ENCODE measurements at regions not wholly inside any gene's neighbourhood (a gene's known extent, or its start where the extent isn't known, plus 50 kb on each side); places are given as distances from the start of the nearest gene placed in this dataset.
"Not testable (repeated sequence)": the region's sequence is repeated elsewhere in the genome, so short reads cannot be mapped to it uniquely, and the experiment has no call there.

DNA sequence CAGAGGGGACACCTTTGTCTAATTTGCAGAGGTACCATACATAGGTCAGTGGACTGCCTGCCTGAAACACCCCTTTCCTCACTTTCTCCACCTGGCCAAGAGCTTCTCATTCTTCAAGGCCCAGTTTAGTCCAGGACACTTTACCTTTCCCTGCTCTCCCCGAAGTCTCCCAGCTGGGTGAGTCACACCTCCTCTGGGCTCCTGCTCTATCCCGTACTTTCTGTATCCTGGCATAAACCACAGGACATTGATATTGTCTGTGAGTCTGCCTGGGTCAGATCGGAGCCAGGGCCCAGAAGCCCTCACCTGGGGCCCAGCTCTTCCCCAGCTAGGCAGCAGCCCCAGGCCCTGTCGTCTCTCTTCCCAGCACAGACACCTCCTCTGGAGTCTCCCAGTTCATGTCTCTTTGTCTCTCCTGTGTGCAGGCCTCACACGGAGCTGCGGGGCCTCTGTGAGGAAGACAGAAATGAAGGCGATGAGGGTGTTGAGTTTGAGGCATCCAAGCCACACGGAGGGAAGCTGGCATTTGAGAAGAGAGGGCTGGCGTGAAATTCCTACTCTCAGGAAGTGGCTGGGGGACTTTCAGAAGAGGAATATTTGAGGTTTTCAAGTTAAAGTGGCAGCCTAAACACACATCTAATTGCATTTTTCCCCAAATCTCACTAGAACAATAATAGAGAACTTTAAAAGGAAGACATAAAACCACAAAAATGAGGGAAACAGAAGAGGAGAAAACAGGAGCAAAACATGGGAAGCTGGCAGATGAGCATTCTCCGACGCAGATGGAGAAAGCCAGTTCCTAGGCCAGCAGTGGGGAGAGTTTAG is 79.6 kb upstream of the LAPTM4A start:
- no peak for DNase-seq (ENCODE audit: low spot score)

DNA sequence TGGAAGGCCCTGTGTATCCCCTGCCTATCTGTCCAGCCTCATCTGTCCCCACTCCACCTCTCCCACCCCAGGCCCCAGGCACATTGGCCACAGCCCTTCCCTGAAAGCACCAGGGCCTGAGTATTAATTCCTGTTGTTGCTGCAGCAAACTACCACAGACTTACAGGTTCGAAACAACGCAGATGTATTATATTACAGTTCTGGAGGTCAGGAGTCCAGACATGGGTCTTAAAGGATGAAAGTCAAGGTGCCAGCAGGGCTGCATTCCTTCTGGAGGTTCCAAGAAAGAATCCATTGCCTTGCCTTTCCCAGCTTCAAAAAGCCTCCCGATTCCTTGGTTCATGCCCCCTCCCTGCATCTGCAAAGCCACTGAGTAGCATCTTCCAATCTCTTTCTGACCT is 78.7 kb upstream of the LAPTM4A start:
- DNase-seq (ENCODE audit: low spot score), result no peak

DNA sequence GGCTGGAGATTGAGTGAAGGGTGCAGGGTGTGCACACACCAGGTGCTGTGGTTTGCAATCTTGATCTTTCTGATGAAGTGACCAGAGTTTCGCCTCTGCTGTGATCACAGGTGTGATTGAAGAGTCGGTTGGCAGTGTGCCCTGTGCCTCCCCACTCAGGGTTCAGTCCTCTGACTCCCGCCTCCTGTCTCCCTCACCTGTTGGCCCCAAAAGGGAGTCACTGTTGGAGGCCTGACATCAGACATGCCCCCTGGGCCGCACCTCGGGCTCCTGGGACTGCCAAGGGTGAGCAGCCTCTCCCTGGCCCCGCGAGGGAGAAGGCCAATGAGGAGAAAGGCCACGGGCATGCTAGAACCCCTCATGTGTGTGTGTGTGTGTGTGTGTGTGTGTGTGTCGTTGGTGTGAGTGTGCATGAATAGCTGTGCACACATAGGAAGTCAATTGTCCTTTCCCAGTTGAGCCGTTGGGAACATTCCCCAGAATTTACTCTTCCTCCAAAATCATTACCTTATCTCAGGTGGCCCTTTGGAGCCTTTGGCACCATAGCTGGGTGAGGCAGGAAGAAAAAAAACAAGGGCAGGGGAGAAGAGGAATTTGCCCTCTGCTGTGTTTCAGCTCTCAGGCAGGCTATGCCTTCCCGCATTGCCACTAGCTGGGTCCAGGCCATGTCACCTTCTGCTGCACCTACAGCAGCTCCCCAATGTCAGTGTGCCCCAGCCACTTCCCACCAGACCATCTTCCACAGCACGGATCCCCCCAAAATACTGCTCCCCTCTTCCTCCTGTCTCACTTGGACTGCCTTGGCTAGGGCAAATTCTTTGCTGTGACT is 78.1 kb upstream of the LAPTM4A start:
- no peak for DNase-seq (ENCODE audit: low spot score)

- DNase-seq (ENCODE audit: low spot score), result no peak
Observed at GRCh38 chr2:20128506-20129330, 77.3 kb upstream of the LAPTM4A start.

DNA sequence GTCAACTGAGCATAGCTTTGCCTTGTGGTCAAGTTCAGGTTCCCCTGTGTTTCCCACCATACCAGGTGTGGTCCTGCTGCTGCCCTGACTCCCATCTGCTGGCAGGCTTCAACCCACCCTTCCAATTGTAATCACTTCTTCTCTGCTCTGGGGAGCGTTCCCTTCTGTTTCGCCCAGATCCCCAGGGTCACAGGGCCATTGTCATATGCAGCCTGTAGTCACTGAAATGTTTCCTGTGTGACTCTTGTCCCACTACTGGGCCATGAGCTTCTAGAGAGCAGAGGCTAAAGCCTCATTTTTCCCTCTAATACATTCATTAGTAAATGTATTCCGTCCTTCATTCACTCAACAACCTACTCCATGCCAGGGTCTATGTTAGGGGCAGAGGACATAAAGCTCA is 75.0 kb upstream of the LAPTM4A start:
- DNase-seq (ENCODE audit: low spot score), result no peak

DNA sequence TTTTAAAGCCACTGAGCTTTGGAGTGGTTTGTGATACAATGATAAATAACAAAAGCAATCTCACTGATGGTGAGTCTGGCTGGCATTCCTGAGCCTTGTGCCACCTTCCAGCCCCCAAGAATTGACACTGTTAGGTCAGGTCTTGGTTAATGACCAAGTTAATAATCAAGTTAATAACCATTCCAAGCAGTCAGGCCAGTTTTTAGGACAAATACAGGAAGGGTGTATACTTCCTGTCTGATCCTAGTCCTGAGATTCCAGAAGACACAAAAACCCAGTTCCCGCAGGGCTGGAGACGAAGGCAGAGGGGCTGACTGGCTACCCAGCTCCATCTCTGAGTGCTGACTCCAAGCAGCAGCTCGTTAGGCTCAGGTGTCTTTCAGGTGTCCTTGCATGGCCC is 74.6 kb upstream of the LAPTM4A start:
- DNase-seq (ENCODE audit: low spot score), result no peak

GRCh38 chr2:20125616-20126015 is 74.2 kb upstream of the LAPTM4A start:
- no peak for DNase-seq (ENCODE audit: low spot score)

DNA sequence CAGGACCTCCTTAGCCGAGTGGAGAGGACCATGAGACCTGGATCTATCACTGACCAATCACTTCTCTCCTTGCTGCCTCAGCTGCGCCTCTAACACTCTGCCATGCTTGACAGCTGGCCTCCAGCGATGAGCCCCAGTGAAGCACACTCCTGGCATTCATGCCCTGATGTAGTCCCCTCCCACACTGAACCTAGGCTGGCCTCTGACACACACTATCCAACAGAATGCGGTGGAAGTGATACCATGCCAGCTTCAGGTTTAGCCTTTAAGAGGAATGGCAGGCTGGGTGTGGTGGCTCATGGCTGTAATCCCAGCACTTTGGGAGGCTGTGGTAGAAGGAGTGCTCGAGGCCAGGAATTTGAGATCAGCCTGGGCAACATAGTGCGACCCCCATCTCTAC is 73.7 kb upstream of the LAPTM4A start:
- DNase-seq (ENCODE audit: low spot score), result no peak

DNA sequence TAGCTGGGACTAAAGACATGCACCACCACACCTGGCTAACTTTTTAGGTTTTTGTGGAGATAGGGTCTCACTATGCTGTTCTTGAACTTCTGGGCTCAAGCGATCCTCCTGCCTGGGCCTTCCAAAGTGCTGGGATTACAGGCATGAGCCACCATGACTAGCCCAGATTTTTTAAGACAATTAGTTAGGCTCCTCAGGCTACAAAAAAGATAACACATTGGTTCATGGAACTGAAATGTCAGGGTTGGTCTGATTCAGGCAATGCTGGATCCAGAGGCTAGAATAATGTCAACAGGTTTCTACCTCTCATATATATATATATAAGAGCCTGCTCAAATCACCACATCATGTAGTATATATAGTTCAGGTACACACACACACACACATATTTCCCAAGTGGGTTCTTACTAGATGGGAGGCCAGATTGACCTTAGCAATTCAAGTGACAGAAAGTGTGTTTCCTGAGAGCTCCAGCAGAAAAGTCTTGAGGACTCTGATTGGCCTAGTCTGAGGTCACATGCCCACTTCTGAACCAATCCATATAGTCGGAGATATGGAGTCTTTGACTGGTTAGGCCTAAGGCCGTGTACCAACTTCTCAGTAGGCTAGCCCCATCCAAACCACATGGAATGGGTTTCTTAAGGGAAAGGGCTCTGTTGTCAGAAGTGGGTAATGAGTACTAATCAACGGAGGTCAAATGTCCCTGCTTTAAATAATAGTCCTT is 72.6 kb upstream of the LAPTM4A start:
- no peak for DNase-seq (ENCODE audit: low spot score)

DNA sequence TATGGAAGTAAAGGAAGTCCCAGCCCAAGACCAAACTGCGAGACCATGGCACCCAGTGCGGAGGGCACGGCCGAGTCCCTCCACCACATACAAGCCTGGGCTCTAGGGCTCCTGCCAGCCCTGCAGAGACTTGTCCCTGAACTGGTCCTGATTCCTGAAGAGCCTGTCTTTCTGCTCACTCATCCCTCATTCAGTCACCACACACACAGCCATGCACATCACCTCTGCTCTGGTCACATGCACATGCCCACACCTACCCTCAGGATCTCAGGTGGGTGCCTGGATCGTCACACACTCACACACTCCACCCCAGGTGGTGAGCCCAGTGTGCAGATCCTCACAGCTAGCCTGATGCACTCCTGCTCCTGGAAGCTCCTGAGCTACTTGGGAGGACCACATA is 71.4 kb upstream of the LAPTM4A start:
- DNase-seq (ENCODE audit: low spot score), result no peak

DNA sequence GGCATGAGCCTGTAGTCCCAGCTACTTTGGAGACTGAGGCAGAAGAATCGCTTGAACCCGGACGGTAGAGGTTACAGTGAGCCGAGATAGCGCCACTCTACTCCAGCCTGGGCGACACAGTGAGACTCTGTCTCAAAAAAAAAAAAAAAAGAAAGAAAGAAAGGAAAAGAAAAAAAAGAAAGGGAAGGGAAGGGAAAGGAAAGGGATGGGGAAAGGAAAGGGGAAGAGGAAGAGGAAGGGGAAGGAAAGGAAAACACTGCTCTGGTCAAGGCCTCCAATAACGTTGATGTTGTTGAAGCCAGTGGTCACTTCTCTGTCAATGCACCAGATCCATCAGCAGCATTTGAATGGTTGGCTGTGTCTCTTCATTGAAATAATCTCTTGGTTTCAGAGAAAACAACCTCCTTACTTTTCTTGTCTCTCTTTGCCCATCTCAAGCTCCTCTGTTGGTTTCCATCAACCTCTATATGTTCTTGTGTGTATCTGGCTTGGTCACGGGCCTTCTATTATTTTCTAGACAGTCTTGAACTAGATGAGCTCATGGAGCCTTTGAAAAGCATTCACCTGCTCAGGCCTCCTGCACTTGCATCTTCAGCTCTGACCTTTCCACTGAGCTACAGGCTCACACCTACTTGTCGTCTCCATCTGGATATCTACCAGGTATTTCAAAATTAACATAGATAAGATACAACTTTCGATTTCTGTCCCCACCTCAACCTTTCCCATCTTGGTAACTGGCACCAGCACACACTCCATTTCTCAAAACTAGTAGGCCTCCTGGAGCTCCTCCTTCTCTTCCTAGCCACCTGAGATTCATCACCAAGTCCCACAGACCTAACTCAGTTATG is 69.4 kb upstream of the LAPTM4A start:
- no peak for DNase-seq (ENCODE audit: low spot score)

DNA sequence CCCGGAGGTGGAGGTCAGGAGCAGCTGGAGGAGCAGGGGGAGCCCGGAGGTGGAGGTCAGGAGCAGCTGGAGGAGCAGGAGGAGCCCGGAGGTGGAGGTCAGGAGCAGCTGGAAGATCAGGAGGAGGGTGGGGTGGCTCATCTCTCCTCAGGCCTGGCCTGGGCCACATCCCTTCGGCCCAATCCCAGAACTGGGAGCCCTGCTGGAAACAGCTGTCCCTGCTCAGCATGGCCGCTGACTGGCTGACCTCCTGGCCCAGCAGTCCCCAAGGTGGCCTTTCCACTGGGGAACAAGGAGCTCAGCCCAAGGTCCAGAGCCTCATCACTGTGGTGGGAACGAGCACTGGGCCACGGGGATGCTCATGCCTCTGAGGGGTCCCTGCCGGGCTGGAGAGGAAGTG is 66.6 kb upstream of the LAPTM4A start:
- no peak for DNase-seq (ENCODE audit: low spot score)

DNA sequence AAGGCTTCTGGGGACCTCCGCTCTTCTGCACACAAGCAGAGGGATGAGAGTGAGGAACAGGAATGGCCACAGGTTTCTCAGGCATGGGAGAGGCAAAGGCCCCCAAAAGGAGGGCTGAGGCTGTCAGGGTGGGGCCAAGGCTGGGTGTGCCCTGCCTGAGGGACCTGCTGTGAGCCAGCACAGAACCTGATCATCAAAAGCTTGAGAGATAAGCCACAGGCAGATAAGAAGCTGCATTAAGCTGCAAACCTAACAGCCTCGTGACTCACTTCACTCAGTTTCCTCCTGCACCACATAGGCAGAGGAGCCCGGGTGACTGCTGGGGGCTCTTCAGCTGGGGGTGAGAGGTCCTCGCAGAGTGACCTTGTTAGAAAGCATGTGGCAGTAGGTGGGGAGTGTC is 64.5 kb upstream of the LAPTM4A start:
- no peak for DNase-seq (ENCODE audit: low spot score)

DNA sequence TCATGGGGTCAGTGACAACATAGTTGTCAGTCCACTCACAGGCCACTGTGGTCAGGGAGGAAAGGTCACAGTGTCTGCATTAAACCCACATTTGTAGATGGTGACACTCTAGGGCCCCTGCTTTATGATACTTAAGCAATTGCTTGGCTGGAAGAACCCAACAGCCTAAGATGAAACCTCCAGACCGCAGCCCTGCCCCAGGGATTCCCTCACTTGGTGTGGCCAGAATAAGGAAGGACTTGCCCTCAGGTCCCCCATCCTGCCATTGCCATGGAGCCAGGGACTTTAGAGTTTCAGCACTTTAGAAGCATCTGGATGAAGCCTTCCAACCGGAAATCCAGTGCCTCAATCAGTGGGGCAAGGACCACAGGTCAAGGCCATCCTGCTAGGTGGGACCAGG is 63.9 kb upstream of the LAPTM4A start:
- no peak for DNase-seq (ENCODE audit: low spot score)

DNA sequence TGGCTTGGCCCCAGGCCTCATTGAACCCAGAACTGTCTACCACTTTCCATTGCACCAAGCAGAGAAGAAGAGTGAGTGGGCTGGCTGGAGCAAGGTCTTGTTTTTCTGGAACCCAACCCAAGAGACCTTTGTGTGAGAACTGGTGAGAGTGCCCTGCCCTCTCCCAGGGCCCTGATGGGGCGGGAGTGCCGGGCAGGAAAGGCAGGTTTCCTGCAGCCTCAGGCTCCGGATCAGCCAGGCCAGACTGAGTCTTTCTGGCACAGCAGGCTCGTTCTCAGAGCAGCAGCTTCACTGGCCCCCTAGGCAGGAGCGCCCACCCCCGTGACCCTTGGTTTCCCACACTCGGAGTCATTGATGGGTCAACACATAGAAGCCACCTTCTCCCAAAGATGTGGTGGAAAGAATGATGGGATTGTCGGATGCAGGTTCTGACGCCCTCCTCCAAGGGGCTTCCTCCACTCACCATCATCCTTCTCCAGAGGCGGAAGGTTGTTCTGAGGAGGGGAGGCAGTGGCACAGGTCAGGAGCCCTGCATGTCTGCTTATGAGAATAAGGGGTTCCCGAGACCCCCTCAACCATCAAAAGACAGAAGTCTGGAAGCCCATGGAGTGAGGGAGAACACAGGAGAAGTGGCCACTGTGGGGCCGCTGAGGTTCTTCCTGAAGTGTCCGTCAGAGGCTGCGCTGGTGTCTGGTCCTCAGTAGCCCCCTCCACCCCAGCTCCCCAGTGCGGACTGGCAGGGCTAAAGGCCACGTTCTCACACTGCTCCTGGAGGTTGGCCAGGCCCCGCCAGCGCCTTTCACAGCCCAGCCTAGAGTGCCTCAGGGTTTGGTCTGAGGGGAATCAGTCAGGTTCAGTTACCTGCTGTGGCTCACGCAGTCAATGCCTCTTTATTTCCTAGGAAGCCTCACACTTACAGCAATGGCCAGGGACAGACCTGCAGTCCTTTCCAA is 62.8 kb upstream of the LAPTM4A start:
- no peak for DNase-seq (ENCODE audit: low spot score)

DNA sequence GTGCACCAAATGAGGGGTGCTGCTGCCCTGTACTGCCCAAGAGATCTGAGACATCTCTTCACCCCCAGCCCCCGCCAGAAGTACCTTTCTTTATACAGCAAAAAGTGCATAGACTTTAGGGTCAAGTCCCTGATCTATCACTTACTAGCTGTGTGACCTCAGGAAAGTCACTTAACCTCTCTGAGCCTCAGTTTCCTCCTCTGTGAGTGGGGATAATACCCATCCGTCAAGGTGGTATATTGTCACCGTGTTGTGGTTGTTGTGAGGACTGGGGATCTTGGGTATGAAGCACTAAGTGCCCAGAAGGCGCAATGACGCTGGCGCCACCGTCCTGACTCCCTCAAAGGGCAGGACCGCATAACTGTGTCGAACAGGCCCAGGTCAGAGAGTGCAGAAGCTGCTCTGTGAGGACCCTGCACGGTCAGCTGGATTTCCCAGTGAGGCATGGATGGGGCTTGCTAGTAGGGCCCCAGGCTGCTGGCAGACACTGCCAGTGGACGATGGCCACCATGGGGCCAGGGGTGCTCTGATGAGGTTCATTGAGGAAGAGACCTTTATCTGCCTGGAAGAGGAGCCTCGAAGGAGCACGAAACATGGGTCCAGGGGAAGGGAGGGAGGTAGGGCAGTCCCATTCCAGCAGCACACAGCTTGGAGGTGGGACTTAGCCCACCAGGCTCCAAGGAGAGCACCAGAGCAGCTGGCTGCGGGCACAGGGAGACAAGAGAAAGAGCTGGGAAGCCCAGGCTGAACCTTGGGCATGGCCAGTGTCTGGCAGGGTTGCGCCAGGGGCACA is 61.8 kb upstream of the LAPTM4A start:
- DNase-seq (ENCODE audit: low spot score), result no peak

DNA sequence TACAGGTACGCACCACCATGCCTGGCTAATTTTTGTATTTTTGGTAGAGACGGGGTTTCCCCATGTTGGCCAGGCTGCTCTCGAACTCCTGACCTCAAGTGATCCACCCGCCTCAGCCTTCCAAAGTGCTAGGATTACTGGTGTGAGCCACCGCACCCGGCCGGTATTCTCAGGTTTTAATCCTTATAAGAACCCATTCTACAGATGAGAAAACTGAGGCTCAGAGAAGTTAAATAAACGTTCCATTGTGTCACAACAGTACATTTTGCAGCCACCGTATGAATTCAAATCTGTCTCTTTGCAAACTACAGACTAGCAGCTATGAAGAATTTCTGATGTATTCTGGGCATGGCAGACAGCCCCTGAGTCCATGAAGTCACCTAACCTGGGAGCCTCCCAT is 60.9 kb upstream of the LAPTM4A start:
- DNase-seq (ENCODE audit: low spot score), result not testable (repeated sequence)

DNA sequence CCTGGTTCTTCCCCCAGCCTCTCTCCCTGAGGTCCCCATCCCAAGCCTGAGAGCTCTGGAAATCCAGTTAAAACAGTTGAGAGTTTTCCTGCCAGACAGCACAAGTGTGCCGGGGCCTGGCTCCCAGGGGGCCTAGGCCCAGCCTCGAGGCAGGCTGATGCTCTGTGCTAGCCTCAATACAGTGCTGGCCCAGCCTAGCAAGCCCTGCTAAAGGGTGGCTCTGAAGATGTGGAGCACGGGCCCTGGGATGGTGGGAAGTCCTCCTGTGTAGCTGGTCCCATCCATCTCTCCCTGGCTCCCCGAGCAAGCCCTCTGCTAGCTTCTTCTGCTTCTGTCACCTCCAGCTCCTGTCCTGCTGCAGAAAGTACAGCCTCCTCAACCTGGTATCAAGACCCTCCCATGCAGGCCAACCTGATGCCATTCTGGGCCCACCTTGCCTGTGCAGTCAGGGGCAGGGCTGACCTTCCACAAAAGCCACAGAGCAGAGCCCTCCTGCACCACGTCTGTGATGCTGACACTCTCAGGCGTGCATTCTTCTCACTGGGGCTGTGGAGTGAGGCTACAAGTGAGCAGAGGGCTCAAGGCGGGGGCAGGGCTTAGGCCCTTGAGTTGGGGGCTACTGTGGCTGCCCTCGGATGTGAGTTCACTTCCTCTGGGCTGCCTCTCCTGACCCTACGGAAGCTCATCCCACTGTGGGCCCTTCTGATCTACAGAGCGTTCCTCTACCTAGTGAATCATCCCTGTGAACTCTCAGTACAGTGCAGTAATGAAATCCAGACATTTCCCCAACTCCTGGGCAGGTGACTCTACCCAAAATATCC is 60.1 kb upstream of the LAPTM4A start:
- no peak for DNase-seq (ENCODE audit: low spot score)
